ENCODE measurements at regions not wholly inside any gene's neighbourhood (a gene's known extent, or its start where the extent isn't known, plus 50 kb on each side); places are given as distances from the start of the nearest gene placed in this dataset.

DNA sequence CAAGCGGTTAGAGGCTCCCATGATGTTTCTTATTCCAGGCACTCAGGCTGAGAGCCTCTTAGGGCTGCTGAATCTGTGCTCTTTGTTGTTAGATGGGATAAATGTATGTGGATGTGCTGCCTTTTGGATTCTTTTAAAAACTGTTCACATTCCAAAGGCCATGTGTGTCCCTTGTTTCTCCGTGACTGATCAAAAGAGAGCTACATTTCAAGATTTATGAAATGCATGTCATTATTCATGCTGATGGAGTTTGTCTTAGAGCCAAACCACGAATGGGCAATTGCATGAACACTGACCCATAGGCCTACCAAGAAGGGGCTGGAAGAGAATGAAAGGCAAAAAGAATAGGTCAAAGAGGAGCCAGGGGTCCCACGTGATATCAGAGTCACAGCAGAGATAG is 104.9 kb upstream of the TSHZ2 start:
- Histone ChIP-seq H3K4me1 (no peaks in the 10 kb centered on the region), H3K9me3 (no peaks in the 10 kb centered on the region), H3K4me3 (no peak overlapping the region), H3K36me3 (no peaks in the 10 kb centered on the region), H3K27me3 (ENCODE audit: low read depth) (no peaks in the 10 kb centered on the region), H3K27ac (no peak overlapping the region)
- no peak for DNase-seq
- ATAC-seq = no peak
- intact Hi-C loops (cut with DNase I) = no loop called here
- TF ChIP-seq, protein P1, sequence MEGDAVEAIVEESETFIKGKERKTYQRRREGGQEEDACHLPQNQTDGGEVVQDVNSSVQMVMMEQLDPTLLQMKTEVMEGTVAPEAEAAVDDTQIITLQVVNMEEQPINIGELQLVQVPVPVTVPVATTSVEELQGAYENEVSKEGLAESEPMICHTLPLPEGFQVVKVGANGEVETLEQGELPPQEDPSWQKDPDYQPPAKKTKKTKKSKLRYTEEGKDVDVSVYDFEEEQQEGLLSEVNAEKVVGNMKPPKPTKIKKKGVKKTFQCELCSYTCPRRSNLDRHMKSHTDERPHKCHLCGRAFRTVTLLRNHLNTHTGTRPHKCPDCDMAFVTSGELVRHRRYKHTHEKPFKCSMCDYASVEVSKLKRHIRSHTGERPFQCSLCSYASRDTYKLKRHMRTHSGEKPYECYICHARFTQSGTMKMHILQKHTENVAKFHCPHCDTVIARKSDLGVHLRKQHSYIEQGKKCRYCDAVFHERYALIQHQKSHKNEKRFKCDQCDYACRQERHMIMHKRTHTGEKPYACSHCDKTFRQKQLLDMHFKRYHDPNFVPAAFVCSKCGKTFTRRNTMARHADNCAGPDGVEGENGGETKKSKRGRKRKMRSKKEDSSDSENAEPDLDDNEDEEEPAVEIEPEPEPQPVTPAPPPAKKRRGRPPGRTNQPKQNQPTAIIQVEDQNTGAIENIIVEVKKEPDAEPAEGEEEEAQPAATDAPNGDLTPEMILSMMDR (IDR thresholded peaks at IDR 0.05) = no peak

DNA sequence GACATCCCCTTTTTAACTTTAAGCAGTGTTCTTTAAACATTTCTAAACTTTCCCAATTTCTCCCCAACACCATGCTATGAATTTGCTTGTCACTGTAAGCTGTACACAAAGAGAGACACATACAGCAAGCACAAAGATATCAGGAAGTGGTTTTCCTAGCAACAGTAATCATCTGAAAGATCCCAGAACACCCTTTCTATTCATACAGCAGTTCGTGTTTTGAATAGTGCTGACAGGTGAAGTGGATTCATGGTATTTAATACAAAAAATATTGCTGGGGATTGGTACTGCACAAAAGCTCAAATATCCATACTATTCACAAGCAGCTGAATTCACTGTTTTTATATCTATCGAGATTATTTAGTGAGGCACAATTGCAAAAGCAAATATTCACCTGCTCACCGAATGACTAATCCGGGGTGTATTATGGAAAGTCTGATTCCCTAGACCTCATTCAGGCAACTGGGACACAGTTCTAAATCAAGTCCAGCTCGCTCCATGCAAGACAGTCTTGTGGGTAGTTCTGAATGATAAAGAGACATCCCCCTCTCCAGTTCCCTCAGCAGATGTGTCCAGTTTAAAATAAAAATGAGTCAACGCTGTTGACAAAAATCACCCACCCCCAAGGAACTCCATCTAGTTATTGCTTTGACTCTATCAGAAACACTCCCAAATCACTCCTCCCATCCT is 107.1 kb upstream of the TSHZ2 start:
- no peaks in the 10 kb centered on the region for H3K36me3 ChIP-seq
- no peak overlapping the region for H3K4me3 ChIP-seq
- no peak for ATAC-seq
- H3K27ac ChIP-seq = no peak overlapping the region
- peaks cover 7% of the 10 kb centered on the region for H3K27me3 ChIP-seq (ENCODE audit: low read depth)
- DNase-seq = no peak
- H3K9me3 ChIP-seq = no peaks in the 10 kb centered on the region
- no peaks in the 10 kb centered on the region for H3K4me1 ChIP-seq
- TF ChIP-seq, protein P1 (IDR thresholded peaks at IDR 0.05) = no peak
- intact Hi-C loops (cut with DNase I) = no loop called here

DNA sequence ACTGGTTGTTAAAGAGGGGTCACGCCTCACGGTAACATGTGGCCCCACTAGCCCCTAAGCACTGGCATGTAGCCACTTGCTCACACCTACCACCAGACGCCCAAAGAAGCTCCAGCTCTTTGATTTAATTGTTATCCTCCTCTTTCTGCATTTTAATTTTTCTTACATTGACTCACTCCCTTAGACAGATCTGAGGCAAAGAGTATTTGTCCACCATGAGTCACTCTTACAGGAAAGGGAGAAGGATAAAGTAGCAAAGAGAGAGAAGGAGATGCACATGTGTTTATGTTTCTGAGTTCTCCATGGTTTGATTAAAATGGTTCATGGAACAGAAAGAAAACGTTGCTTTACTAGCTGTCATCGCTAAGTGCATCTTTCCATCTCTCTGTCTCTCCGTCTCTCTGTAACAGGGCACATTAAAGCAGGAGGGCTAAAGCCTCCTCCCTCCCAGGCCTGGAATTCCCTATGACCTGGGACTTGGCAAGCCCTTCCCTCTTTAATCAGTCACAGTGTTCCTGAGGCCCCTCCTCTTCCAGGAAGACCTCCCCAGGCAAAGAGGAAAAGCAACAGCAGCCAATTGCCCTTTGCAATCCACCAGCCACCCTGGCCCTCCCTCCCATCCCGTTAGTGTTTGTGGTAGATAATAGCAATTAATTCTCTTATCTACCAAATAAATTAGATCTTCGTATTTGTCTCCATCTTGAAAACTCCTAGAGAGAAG is 112.8 kb upstream of the TSHZ2 start:
- Histone ChIP-seq H3K36me3 (no peaks in the 10 kb centered on the region), H3K4me1 (no peaks in the 10 kb centered on the region), H3K27ac (no peak overlapping the region), H3K27me3 (ENCODE audit: low read depth) (peaks cover 10% of the 10 kb centered on the region), H3K9me3 (no peaks in the 10 kb centered on the region), H3K4me3 (no peak overlapping the region)
- no peak for ATAC-seq
- TF ChIP-seq, protein P1 (IDR thresholded peaks at IDR 0.05) = no peak
- intact Hi-C loops (cut with DNase I) = no loop called here
- no peak for DNase-seq

DNA sequence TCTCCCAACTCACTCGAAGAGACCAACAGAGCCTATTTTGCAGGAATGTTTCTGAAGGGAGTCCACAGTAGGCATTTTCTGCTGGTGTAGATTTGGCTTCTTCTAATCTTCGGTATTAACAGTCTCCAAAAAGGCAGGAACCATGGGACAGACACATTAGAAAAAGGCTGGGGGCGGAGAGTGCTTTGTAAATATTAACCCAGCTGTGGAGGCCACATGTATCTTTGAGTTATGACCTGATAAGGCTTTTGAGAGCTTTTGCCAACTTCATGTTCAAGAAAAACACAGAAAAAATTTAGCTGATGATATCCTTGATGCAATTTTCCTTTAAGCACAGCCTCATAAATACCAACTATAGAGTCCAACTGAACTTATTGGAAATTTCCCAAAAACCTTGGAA is 119.4 kb upstream of the TSHZ2 start:
- H3K4me3 ChIP-seq = no peak overlapping the region
- H3K36me3 ChIP-seq = no peaks in the 10 kb centered on the region
- H3K27ac ChIP-seq = no peak overlapping the region
- TF ChIP-seq, protein P1 (IDR thresholded peaks at IDR 0.05) = no peak
- H3K4me1 ChIP-seq = no peaks in the 10 kb centered on the region
- no peak for DNase-seq
- H3K27me3 ChIP-seq (ENCODE audit: low read depth) = no peaks in the 10 kb centered on the region
- intact Hi-C loops (cut with DNase I) = no loop called here
- H3K9me3 ChIP-seq = no peaks in the 10 kb centered on the region
- no peak for ATAC-seq

DNA sequence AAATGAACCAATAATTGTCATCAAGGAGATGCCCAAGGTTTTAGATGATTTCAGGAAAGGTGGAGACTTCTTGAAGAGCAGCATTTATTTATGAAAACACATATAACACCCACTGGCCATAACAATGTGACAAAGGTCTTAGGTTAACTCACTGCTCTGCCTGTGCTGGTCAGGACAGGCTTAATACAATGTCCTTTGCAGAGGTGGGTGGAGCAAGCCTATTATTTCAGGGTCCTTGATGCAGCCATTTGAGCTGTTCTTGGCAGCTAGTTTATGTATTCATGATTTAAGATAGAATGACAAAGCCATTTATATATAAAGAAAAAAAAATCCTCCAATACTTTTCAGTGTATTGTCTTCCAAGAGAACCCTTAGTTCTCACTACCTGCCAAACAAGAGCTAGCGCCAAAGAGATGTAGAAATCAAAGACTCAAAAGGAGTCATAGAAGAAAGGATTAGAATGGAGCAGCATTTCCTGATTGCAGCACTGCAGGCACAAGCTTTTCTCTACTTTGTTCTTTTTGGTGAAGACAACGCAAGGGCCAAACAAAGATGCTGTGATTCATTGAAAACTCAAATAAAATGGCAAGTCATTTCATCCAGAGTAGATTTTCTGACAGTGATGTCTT is 124.3 kb upstream of the TSHZ2 start:
- TF ChIP-seq, protein P1 (IDR thresholded peaks at IDR 0.05) = no peak
- Histone ChIP-seq H3K36me3 (no peaks in the 10 kb centered on the region), H3K9me3 (no peaks in the 10 kb centered on the region), H3K4me1 (no peaks in the 10 kb centered on the region), H3K27me3 (ENCODE audit: low read depth) (no peaks in the 10 kb centered on the region), H3K4me3 (no peak overlapping the region), H3K27ac (no peak overlapping the region)
- DNase-seq = no peak
- intact Hi-C loops (cut with DNase I) = no loop called here
- ATAC-seq = no peak

Measured in lower lobe of right lung (tissue), 2 donors.